ENCODE measurements at regions not wholly inside any gene's neighbourhood (a gene's known extent, or its start where the extent isn't known, plus 50 kb on each side); places are given as distances from the start of the nearest gene placed in this dataset.

DNA sequence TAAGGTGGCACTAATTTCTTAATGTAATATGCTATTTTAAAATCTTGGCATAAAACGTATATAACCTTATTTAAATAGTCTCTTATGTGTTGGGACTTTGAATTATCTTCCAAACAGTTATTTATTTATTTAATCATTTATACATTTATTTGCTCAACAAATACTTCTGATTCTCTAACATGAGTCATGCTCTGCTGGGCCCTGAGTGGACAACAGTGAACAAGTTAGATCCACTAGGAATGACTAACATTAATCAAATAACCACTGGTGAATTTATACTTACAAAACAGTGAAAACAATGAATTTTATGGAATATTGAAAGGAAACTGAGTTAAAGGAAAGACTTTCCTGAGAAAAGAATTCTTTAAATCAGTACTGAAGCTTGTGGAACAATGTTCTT, 1257.2 kb upstream of the CHAC2 start:
- no peak for TF ChIP-seq CTCF (IDR thresholded peaks at IDR 0.05)
- TF ChIP-seq POLR2A (IDR thresholded peaks at IDR 0.05), result no peak

All from sigmoid colon (tissue), 3 donors.